Activated CD8-positive, alpha-beta memory T cell treated with anti-CD3 and anti-CD28 coated beads for 24 hours (primary cell): ENCODE measurements at regions not wholly inside any gene's neighbourhood (a gene's known extent, or its start where the extent isn't known, plus 50 kb on each side); places are given as distances from the start of the nearest gene placed in this dataset.

Experiments used
- DNase-seq: peaks from one replicate; pipeline ENCODE4 v3.0.0-alpha.2; 2020

GRCh38 chr11:87405356-87405755 lies 367.6 kb downstream of the TMEM135 start:
- DNase-seq = no peak

- no peak for DNase-seq
Observed at GRCh38 chr11:87401653-87402052, 363.9 kb downstream of the TMEM135 start.

- no peak for DNase-seq
Observed at GRCh38 chr11:87399341-87399740, 361.6 kb downstream of the TMEM135 start.

DNA sequence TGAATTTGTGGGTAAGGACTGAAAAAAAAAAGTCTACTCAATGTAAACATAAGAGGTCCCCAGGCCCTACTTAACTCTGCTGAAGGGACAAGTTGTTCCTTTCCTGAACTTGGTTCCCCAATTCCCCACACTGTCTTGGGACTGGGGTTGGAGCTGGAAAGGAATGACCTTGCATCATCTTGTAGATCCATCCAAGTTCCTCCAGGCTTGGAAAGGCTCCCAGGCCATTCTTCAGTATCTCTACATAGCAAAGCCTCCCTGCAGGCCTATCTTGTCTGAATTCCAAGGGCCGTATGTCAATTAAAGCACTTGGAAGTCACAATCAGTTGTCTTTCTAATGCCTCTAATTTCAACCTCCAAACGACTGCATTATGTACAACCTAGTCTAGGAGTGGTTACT lies 361.2 kb downstream of the TMEM135 start:
- DNase-seq = no peak

- DNase-seq = no peak
Observed at GRCh38 chr11:87397011-87397865, 359.5 kb downstream of the TMEM135 start.

GRCh38 chr11:87394924-87395323 lies 357.2 kb downstream of the TMEM135 start:
- no peak for DNase-seq

DNA sequence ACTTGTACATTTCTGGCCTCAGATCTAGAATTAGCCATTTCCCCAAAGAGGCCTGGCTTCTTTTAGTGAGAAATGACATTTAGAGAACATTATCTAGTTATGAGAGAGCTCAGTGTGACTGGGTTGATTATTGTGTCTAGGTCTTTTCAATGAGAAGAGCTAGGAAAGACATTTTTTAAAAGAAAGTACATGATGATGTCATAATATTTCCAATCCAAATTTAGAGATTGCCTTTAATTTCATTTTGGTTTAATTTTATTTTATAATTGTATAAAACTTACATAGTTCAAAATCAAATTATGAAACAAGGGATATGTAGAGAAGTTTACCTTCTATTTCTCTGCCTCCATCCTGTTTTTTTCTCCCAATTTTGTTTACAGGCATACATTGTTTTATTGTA lies 354.9 kb downstream of the TMEM135 start:
- no peak for DNase-seq

- no peak for DNase-seq
Observed at GRCh38 chr11:87391496-87391895, 353.8 kb downstream of the TMEM135 start.

DNA sequence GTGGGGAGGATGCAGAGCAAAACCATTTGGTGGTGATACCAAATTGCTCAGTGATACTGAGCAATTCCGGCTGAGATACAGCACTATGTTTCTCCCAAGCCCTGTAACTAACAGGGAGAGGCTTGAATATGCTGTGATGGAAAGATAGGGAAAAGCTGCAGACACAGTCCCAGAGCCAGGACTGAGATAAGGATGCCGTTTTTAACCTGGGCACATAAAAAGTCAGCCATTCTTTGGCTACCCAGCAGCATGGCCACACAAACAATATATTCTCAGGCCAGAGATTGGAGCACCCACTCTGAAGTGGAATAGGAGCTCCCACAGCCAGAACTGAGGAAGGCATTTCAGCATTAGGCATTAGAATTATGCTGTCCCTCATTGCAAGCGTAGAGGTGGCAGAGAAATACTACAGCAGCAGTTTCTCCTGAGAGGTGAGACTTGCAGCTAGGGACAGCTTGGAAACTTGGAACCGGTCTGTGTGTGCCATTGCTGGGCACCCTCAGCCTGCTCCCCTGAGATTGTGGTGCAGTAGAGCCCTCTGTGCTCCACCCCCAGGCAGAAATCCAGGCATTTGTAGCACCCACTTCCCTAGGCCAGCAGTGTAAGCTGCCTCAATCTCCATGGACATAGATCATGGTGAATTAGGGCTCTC lies 346.5 kb downstream of the TMEM135 start:
- DNase-seq = no peak

DNA sequence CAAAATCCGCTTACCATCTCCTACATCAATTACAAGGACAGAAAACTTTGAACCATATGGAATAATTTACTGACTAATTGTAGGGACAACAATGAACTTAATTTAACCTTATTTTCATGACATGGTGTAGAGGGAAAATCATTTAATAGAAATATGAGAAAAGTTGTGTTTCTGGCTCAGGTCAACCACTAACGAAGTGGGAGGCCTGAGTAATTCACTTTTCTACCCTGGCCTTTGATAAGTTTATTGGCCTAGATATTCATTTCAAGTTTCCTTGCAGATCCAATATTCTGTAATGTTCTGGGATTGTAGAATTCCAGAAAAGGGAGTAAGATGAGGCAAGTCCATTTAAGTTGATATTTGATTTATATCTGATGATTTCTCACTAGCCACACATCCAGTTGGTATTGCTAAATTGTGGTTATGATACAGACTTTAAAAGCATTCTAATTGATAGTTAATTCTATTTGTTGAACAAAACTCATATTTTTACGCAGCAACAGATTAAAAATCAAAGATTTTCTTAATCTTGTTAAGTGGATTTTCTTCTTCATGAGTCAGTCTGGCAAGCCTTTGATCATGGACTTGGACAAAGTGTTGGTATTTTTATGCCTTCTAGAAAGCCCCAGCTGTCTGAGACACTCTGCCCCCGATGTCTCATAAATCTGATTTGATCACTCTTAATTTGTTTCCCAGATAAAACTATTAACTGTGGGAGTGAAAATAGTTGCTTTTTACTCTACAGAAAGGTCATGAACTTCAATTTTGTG lies 336.5 kb downstream of the TMEM135 start:
- no peak for DNase-seq
